8988T (cell line): ENCODE measurements at regions not wholly inside any gene's neighbourhood (a gene's known extent, or its start where the extent isn't known, plus 50 kb on each side); places are given as distances from the start of the nearest gene placed in this dataset.

Experiments used
- DNase-seq: peaks from one replicate; pipeline ENCODE4 v3.0.0; 2011

GRCh38 chr7:88492153-88492552 lies 185.5 kb upstream of the STEAP4 start:
- DNase-seq, result no peak

- no peak for DNase-seq
These were observed 184.2 kb upstream of the STEAP4 start for GRCh38 chr7:88490874-88491273.

DNA sequence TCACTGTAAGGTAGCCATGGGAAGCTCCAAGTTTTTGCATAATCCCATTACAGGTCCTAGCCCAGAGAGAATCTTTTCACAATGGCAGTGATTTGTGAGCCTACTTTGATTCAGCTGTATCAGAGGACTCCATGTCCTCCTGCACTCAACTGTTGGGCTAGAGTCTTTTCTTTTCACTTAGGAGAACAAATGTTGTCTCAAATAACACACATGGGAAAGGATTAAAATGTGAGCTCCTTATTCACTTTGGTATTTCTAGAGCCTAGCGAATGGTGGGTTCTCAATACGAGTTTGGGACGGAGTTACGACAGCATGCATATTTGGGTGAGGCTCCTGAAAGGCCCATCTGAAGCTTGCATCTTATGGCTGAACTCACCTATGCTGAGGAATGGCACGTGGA lies 183.5 kb upstream of the STEAP4 start:
- DNase-seq, result no peak

DNA sequence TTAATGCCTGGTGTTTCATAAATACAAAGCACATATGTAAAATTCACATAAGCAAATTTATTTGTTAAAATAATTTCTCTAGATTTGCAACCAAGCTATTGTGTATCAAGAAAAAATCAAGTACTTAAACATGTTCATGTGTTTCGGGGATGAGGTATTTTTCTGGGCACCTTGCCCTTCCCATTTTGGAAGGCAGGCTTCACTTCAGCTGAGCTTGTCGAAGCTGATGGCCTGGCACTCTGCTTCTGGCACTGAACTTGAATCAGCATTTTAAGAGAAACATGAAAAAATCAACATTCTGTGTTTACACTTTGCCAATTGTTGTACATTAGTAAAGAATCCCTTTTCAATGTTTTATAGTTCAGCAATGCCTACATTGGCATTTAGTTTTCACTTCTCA lies 179.1 kb upstream of the STEAP4 start:
- no peak for DNase-seq

GRCh38 chr7:88484551-88484950 lies 177.9 kb upstream of the STEAP4 start:
- DNase-seq, result no peak

- DNase-seq, result no peak
These were observed 174.2 kb upstream of the STEAP4 start for GRCh38 chr7:88480896-88481295.

GRCh38 chr7:88480271-88480670 lies 173.6 kb upstream of the STEAP4 start:
- no peak for DNase-seq

GRCh38 chr7:88477976-88478375 lies 171.3 kb upstream of the STEAP4 start:
- no peak for DNase-seq

DNA sequence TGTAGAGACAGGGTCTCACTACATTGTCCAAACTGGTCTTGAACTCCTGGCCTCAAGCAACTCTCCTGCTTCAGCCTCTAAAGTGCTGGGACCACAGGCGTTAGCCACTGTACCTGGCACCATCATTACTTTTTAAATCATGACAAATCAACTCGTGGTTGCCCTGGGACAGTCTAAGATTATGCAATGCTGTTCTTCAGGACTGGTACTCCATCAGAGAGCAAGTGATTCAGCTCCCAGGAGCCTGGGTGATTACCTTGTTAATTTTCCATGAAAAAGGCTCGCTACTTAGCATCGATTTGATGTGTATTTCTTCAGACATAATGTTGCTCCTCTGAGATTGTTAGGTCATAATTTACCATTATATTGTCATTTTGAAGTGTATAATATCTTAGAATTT lies 158.9 kb upstream of the STEAP4 start:
- DNase-seq, result no peak

DNA sequence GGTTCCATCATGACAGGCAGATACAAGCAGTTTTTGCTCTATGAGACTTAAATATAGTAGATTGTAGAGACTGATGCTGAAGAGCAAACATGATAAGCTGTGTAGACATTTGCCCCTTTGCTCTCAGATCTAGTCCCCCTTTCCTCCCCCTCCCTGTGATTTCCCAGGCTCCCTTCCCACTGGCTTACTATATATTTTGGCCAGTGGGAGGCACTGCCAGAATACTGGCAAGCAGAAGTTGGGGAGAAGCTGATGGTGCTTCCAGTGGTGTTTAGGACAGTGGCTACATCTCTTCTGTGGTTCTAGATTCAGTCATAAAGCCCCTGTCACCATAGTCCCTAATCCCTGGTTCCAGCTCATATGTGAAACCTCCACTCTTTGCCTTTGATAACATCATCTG lies 156.1 kb upstream of the STEAP4 start:
- no peak for DNase-seq

DNA sequence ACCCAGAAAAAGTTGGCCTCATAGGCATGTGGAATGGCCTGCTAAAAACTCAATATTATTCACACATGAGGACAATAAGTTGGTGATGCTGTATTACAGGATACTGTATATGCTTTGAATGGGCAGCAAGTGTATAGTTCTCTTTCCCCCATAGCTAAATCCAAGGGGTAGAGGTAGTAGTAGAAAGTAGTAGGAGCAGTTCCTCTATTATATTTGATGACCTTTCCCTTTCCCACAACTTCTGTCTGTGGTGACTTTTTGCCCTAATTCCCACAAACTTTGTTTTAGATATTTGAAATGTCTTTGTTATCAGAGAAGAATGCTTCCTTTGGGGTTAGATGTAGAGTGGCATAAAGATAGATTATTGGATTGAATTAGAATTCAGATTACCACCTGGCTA lies 154.0 kb upstream of the STEAP4 start:
- no peak for DNase-seq

GRCh38 chr7:88458946-88459345 lies 152.3 kb upstream of the STEAP4 start:
- DNase-seq, result no peak

DNA sequence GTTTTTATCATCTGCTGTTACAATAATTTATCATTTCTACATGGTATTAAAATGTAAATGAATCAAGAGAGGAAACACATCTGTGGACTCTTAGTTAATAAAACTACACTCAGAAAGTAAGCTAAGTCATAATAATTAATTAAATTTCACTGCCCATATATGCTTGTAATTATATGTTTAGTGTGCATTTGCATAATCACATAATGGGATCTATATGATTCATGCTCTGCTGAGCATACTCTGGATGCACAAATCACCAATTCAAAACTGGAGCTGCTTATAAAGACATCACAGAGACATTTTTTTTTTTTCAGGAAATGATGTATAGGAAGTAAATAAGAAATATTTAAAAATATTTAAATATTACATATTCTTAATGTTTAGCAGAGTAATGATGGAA lies 151.6 kb upstream of the STEAP4 start:
- no peak for DNase-seq

GRCh38 chr7:88457320-88457719 lies 150.6 kb upstream of the STEAP4 start:
- no peak for DNase-seq

- no peak for DNase-seq
These were observed 149.8 kb upstream of the STEAP4 start for GRCh38 chr7:88456490-88456889.

- DNase-seq, result peak; percentile 7
These were observed 149.0 kb upstream of the STEAP4 start for GRCh38 chr7:88455696-88456095.

- DNase-seq, result no peak
These were observed 146.0 kb upstream of the STEAP4 start for GRCh38 chr7:88452646-88453045.

- DNase-seq, result no peak
These were observed 144.2 kb upstream of the STEAP4 start for GRCh38 chr7:88450874-88451273.

GRCh38 chr7:88449410-88449809 lies 142.7 kb upstream of the STEAP4 start:
- DNase-seq, result no peak

GRCh38 chr7:88442413-88442812 lies 135.7 kb upstream of the STEAP4 start:
- no peak for DNase-seq

DNA sequence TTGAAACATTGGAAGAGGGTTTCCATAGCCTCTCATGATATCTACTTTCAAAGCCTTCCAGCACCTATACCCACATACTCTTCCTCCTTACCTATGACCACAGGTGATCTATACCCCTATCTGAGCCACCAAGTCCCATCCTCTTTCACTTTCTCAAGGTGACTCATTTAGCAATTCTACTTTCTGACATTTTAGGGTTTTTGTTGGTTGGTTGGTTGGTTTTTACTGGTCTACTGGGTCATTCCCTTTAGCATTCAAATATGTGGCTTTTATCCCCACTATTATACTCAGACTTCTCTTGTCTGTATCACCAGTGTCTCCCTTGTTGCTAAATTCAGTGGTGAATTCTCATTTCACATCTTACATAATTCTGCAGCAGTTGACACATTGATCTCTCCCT lies 130.4 kb upstream of the STEAP4 start:
- no peak for DNase-seq

GRCh38 chr7:88432301-88432700 lies 125.6 kb upstream of the STEAP4 start:
- DNase-seq, result no peak

DNA sequence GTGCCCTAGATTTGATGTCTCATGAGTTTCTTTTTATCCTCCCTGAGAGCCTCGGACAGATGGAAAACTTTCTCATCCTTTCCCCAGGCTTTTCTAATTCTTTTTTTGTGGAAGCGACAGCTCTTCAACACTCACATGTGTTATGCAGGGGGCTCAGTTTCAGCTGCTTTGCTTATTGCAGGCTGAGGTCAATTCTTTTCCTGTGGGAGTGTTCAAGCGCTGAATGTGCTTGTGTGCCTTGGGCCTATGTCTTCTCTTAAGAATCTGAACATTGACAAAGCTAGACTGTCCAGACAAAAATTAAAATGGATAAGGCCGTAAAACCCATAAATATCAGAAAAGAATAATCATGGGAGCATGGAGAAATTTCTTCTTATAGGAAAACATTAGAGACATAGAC lies 125.2 kb upstream of the STEAP4 start:
- no peak for DNase-seq

- DNase-seq, result no peak
These were observed 122.7 kb upstream of the STEAP4 start for GRCh38 chr7:88429382-88429781.

- no peak for DNase-seq
These were observed 95.8 kb upstream of the STEAP4 start for GRCh38 chr7:88402529-88402928.

DNA sequence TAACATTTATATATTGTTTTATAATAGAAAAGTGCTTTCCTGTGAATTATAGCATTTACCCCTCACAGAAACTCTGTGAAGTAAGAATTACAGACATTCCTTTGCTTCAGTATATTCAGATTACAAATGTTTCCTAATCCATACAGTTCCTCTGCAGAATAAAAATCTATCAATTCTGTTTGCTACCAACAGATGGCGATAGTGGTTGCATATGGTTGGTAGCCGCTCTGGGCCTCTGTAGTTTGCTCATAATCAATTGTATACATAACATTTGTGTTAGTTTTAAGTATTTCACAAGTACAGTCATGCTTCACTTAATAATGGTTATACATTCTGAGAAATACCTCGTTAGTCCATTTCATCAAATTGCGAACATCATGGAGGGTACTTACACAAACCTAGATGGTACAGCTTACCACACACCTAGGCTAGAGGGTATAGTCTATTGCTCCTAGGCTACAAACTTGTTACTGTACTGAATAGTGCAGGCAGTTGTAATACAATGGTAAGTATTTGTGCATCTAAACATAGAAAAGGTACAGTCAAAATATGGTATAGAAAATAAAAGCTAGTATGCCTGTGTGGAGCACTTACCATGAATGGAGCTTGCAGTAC lies 94.4 kb upstream of the STEAP4 start:
- no peak for DNase-seq
